CD4-positive, alpha-beta T cell treated with Interleukin-6 at 100 ng/mL for 8 hours (primary cell): ENCODE measurements at regions not wholly inside any gene's neighbourhood (a gene's known extent, or its start where the extent isn't known, plus 50 kb on each side); places are given as distances from the start of the nearest gene placed in this dataset.

Experiments
- DNase-seq: peaks from one replicate; pipeline ENCODE4 v3.0.0-alpha.2; 2020; ENCODE audit warnings: mixed read lengths, low spot score

- no peak for DNase-seq
These were observed 59.7 kb upstream of the LMO1 start for GRCh38 chr11:8323161-8323935.

DNA sequence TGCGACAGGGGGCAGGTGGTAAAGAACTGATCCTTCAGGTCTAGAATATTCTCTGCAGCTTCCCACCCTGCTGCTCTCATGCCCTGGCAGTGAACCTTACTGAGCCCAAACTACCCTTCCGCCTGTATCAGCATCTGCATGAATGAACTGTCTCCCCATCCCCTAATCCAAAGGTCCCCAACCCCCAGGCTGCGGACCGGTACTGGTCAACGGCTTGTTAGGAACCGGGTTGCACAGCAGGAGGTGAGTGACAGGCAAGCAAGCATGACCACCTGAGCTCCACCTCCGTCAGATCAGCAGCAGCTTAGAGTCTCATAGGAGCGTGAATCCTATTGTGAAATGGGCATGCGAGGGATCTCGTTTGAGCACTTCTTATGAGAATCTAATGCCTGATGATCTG, 58.2 kb upstream of the LMO1 start:
- no peak for DNase-seq

DNA sequence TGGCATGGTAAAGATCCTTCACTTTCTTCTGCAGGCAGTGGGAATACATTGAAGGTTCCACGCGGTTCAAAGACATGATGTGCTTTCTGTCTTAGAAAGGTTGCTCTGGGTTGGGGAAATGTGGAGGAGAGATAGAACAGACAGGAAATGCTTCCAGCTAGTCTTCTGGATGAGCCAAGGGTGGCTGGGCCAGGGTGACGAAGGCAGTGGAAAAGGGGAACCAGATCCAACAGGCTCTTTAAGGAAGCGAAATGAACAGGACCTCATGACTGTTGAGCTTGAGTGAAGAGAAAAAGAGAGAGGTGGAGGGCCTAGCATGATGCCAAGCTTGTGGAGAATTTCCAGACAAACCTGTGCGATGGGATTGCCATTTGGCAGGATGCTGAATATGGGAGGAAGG, 56.4 kb upstream of the LMO1 start:
- no peak for DNase-seq

GRCh38 chr11:8318536-8318935, 54.9 kb upstream of the LMO1 start:
- no peak for DNase-seq

DNA sequence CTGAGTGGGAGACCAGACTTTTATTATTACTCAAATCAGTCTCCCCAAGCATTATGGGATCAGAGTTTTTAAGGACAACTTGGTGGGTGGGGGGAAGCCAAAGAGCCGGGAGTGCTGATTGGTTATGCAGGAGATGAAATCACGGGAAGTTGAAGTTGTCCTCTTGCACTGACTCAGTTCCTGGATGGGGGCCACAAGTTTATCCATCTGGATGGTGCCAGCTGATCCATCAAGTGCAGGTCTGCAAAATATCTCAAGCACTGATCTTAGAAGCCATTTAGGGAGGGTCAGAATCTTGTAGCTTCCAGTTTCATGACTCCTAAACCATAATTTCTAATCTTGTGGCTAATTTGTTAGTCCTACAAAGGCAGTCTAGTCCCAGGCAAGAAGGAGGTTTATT, 53.5 kb upstream of the LMO1 start:
- DNase-seq = no peak

GRCh38 chr11:8315954-8316353, 52.3 kb upstream of the LMO1 start:
- no peak for DNase-seq

GRCh38 chr11:8315463-8315862, 51.8 kb upstream of the LMO1 start:
- no peak for DNase-seq

- no peak for DNase-seq
These were observed 51.2 kb upstream of the LMO1 start for GRCh38 chr11:8314916-8315315.

DNA sequence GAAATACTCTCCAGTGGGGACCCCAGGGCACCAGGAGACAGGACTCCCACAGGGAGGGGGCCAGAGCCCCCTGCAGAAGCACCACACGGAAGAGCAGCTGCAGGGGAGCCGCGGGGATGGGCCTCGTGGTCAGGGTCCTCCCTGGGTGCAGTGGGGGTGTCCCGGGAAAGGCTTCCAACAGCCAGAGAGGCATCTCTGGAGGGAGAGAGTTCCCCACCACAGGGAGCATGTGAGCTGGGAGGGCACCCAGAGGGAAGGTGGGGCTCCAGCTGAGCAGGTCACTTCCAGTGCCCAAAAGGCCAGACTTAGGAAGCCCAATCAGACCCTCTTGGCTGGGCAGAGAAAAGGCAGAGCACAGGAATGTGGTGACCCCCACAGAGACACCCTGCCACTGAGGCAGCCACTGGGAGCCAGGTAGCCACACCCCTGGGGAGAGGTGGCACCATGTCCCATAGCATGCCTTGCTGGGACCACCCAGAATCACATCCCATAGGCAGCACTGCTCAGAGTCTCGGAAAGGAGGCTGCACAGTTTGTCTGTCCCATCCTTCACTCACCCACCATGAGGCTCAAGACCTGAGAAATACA, 49.9 kb upstream of the LMO1 start:
- DNase-seq = no peak
